ENCODE measurements at regions not wholly inside any gene's neighbourhood (a gene's known extent, or its start where the extent isn't known, plus 50 kb on each side); places are given as distances from the start of the nearest gene placed in this dataset.

DNA sequence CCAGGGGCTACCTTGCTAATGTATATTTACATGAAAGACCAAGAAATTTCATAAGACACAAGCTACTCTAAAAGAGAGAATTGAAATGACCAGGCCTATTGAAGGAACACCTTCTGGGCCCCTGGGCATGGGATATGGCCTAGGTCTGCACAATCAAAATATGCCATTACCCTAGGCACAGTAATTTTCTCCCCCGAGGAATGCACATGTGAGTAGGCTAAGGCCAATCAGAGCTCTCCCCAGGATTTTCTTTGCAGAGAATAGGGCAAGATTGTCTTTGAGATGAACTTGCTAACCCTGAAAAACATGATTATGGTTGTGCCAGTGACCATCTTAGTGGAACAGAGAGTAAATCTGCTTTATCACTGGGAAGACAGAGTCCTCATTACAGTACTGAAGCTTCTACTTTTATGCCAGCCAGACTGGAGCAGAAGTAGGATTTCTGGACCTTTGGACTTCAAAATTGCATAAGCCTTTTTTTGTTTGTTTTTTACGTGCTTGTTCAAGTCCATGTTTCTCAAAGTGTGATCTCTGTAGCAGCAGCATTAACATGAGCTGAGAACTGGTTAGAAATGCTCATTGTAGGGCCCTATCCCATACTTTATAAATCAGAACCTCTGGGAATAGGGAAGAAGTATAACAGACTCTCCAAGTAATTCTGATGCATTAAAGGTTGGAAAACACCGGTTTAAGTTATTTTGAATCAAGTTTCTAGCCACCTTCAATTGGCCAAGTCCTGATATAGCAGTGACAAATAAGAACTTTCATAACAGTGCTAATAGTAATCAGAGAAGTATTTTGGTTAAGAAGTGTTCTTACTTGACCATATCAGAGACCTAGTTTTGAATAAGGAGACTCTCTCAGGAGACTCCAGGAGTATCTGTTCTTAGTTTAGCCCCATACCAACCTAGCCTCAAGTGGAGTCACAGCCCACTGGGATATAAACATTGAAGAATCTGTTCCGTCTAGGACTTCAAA, 112.9 kb downstream of the LMO3 start:
- H3K36me3 ChIP-seq (replicated peaks in 1 of 2; ENCODE audit: control insufficient read depth in 1 of 2, insufficient read depth in 2 of 2, low read length in 2 of 2) = no peaks in the 10 kb centered on the region
- no peaks in the 10 kb centered on the region for H3K79me2 ChIP-seq (ENCODE audit: insufficient read depth, low read length)
- peak overlapping the region; percentile 48 for H3K4me2 ChIP-seq (ENCODE audit: low read depth, low read length)
- no peak overlapping the region for H3K9ac ChIP-seq (ENCODE audit: insufficient read depth, low read depth, low read length)
- peak overlapping the region; percentile 15 for H2AFZ ChIP-seq (ENCODE audit: low read length)
- intact Hi-C loops (cut with micrococcal nuclease; ENCODE audit: unreplicated experiment) = no loop called here
- H4K20me1 ChIP-seq (ENCODE audit: insufficient read depth, low read length) = no peaks in the 10 kb centered on the region
- H3K4me1 ChIP-seq (ENCODE audit: insufficient read depth, low read length) = peaks cover 19% of the 10 kb centered on the region
- H3K9me3 ChIP-seq (ENCODE audit: low read length) = no peaks in the 10 kb centered on the region
- POLR2A ChIA-PET = no interaction called here
- H3K27me3 ChIP-seq (ENCODE audit: control insufficient read depth in 1 of 2, insufficient read depth in 2 of 2, low read length in 2 of 2) = no peaks in the 10 kb centered on the region
- H3K27ac ChIP-seq (ENCODE audit: extremely low read length, insufficient read depth, low read length) = peak overlapping the region; percentile 52
- peak; percentile 96 for ATAC-seq
- WGBS (ENCODE audit: low lambda C conversion rate) = 38% methylated on average over 4 of the region's 4 CpGs
- BruUV-seq (replicated peaks) = no TSS peak
- H3K4me3 ChIP-seq (replicated peaks in 1 of 3; ENCODE audit: insufficient read depth in 1 of 3, low read depth in 2 of 3, low read length in 3 of 3) = peak overlapping the region in 1 of 3 experiments; percentile 8; a peak in 1 of 6 replicates
- CTCF ChIA-PET (ENCODE audit: low intra/inter-chr PET ratio, low total read pairs) = no interaction called here
- peak; percentile 86 for FAIRE-seq
- in situ Hi-C loops (cut with HindIII; ENCODE audit: extremely low pct_ligation_motif_present, low pct_unique_long_range_greater_than_20kb) = no loop called here
- DNase-seq (ENCODE audit: low spot score) = peak; percentile 81
- TF ChIP-seq, protein P1, sequence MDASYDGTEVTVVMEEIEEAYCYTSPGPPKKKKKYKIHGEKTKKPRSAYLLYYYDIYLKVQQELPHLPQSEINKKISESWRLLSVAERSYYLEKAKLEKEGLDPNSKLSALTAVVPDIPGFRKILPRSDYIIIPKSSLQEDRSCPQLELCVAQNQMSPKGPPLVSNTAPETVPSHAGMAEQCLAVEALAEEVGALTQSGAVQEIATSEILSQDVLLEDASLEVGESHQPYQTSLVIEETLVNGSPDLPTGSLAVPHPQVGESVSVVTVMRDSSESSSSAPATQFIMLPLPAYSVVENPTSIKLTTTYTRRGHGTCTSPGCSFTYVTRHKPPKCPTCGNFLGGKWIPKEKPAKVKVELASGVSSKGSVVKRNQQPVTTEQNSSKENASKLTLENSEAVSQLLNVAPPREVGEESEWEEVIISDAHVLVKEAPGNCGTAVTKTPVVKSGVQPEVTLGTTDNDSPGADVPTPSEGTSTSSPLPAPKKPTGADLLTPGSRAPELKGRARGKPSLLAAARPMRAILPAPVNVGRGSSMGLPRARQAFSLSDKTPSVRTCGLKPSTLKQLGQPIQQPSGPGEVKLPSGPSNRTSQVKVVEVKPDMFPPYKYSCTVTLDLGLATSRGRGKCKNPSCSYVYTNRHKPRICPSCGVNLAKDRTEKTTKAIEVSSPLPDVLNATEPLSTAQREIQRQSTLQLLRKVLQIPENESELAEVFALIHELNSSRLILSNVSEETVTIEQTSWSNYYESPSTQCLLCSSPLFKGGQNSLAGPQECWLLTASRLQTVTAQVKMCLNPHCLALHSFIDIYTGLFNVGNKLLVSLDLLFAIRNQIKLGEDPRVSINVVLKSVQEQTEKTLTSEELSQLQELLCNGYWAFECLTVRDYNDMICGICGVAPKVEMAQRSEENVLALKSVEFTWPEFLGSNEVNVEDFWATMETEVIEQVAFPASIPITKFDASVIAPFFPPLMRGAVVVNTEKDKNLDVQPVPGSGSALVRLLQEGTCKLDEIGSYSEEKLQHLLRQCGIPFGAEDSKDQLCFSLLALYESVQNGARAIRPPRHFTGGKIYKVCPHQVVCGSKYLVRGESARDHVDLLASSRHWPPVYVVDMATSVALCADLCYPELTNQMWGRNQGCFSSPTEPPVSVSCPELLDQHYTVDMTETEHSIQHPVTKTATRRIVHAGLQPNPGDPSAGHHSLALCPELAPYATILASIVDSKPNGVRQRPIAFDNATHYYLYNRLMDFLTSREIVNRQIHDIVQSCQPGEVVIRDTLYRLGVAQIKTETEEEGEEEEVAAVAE (CRISPR knock-in tag; IDR thresholded peaks at IDR 0.05; ENCODE audit: borderline replicate concordance) = no peak
- TF ChIP-seq ZBTB3 (CRISPR knock-in tag; IDR thresholded peaks at IDR 0.05; ENCODE audit: borderline replicate concordance, low read depth) = no peak
- TF ChIP-seq RBAK (CRISPR knock-in tag; IDR thresholded peaks at IDR 0.05) = no peak; the same call in 1 of the 2 replicates
- TF ChIP-seq YY1 (IDR thresholded peaks at IDR 0.05; ENCODE audit: insufficient read depth, insufficient replicate concordance, low read depth, low read length) = no peak
- TF ChIP-seq HDAC1 (CRISPR knock-in tag; IDR thresholded peaks at IDR 0.05) = no peak
- TF ChIP-seq, protein P2, sequence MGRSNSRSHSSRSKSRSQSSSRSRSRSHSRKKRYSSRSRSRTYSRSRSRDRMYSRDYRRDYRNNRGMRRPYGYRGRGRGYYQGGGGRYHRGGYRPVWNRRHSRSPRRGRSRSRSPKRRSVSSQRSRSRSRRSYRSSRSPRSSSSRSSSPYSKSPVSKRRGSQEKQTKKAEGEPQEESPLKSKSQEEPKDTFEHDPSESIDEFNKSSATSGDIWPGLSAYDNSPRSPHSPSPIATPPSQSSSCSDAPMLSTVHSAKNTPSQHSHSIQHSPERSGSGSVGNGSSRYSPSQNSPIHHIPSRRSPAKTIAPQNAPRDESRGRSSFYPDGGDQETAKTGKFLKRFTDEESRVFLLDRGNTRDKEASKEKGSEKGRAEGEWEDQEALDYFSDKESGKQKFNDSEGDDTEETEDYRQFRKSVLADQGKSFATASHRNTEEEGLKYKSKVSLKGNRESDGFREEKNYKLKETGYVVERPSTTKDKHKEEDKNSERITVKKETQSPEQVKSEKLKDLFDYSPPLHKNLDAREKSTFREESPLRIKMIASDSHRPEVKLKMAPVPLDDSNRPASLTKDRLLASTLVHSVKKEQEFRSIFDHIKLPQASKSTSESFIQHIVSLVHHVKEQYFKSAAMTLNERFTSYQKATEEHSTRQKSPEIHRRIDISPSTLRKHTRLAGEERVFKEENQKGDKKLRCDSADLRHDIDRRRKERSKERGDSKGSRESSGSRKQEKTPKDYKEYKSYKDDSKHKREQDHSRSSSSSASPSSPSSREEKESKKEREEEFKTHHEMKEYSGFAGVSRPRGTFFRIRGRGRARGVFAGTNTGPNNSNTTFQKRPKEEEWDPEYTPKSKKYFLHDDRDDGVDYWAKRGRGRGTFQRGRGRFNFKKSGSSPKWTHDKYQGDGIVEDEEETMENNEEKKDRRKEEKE (IDR thresholded peaks at IDR 0.05) = no peak
- TF ChIP-seq FOXO1 (CRISPR knock-in tag; IDR thresholded peaks at IDR 0.05) = no peak
- TF ChIP-seq, protein P3, sequence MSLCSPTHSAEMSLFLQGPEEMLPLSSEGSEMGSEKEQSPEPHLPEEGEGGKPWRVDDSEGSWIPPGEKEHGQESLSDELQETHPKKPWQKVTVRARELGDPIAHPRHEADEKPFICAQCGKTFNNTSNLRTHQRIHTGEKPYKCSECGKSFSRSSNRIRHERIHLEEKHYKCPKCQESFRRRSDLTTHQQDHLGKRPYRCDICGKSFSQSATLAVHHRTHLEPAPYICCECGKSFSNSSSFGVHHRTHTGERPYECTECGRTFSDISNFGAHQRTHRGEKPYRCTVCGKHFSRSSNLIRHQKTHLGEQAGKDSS (CRISPR knock-in tag; IDR thresholded peaks at IDR 0.05; ENCODE audit: borderline replicate concordance, low read depth) = no peak
- TF ChIP-seq ATF7-NPFF (CRISPR knock-in tag; IDR thresholded peaks at IDR 0.05; ENCODE audit: low read depth) = no peak
- no peak for TF ChIP-seq RBM22 (optimal IDR thresholded peaks at IDR 0.05; ENCODE audit: low read length)
- TF ChIP-seq, protein P4, sequence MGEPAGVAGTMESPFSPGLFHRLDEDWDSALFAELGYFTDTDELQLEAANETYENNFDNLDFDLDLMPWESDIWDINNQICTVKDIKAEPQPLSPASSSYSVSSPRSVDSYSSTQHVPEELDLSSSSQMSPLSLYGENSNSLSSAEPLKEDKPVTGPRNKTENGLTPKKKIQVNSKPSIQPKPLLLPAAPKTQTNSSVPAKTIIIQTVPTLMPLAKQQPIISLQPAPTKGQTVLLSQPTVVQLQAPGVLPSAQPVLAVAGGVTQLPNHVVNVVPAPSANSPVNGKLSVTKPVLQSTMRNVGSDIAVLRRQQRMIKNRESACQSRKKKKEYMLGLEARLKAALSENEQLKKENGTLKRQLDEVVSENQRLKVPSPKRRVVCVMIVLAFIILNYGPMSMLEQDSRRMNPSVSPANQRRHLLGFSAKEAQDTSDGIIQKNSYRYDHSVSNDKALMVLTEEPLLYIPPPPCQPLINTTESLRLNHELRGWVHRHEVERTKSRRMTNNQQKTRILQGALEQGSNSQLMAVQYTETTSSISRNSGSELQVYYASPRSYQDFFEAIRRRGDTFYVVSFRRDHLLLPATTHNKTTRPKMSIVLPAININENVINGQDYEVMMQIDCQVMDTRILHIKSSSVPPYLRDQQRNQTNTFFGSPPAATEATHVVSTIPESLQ (CRISPR knock-in tag; conservative IDR thresholded peaks at IDR 0.05) = no peak
- TF ChIP-seq CENPT (CRISPR knock-in tag; IDR thresholded peaks at IDR 0.05; ENCODE audit: low read depth) = no peak
- no peak for TF ChIP-seq MLLT10 (CRISPR knock-in tag; IDR thresholded peaks at IDR 0.05)

Data from HepG2 (cell line).